ENCODE measurements at regions not wholly inside any gene's neighbourhood (a gene's known extent, or its start where the extent isn't known, plus 50 kb on each side); places are given as distances from the start of the nearest gene placed in this dataset.
"Not testable (repeated sequence)": the region's sequence is repeated elsewhere in the genome, so short reads cannot be mapped to it uniquely, and the experiment has no call there.

DNA sequence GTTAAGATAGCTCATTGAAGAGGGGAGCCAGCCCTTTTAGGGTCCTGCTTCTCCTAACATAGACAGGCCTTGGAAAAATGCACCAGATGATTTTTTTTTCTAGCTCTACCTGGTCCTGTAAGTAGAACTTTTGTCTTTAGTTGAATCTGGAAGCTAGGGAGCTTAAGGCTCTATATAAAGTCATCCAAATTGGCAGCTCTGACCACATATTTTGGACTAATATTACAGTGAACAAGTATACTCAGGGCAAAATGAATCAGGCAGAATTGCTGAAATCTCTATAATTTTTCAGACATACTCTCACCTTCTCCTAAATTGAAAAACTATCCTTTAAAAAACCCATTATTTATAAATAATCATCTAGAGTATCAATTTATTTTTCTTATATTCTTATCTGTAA lies 375.6 kb downstream of the OSTF1 start:
- no peak for DNase-seq

DNA sequence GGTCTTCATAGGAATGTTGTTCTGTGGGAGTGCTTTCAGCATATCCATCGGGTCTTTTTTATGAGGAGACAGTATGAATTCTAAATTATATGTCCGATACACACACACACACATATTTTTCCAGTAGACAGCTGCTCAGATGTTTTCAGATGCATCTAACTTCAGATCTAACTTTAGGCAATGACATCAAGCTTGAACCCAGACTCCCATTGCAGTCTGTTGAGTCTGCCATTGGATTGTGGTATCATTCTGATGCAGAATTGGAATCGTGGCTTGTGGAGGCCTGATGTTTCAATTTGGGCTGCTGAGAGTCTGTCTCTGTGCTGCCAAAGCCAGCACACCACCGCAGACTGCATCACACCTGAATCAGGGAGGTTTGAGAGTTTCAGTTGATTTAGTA lies 376.4 kb downstream of the OSTF1 start:
- DNase-seq, result no peak

DNA sequence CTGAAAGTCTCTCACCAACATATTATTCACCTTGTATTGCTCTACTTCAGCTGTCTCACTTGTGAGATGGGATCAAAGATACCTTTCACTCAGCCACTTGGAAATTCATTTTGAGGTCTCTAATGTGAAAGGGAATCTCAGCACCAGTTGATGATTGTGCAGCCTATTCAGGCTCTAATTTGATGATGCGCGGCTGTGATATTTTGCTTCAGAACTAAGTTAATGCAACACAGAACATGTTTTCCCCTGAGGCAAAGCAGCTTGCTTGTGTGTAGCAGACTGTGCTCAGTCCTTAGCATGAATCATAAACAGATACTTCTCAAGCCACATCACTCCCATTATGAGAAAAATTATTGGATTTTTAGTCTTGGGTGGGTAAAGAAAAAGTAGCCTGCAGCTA lies 378.8 kb downstream of the OSTF1 start:
- DNase-seq, result no peak

DNA sequence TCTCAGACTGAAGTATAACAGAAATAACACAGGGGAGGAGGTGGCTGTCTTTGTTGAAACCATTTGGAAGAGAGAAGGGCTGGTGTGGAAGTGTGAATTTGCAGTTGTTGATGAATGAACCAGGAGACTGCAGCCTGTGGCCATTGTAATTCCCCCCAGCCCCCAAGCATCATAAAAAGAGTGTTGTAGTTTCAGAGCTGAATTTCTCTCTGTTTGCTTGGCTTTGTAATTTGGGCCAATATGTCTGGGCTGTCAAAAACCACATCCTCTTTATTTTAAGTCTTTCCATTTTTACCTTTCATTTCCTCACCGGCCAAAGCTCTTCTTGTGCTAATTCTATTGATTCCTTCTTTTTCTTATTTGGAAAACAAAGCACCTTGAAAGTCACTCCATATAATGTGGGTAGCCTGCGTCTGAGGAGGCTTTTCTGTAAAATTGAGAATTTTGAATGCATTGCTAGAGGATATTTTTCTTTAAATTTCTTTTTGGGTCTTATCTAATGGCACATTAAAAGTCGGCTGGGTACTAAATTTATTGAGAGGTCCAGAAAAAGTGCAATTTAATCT lies 383.3 kb downstream of the OSTF1 start:
- DNase-seq, result no peak

DNA sequence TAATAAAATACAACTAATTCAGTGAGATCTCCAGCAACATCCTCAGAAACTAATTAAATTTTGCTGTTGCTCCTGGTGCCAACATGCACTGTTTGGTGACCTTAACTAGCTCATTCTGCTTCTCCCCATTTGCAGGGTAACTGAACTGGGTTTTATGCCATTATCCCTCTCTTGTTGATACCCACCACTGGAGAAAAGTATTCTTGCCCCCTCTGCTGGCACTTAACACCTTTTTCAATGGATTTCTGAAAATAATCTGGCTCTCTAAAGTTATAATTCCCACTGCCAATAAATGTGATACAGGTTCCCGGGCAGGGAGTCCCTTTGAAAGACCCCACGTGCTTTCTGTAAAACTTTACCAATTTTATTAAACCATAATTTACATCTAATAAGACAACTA lies 394.3 kb downstream of the OSTF1 start:
- peak; percentile 7 for DNase-seq

DNA sequence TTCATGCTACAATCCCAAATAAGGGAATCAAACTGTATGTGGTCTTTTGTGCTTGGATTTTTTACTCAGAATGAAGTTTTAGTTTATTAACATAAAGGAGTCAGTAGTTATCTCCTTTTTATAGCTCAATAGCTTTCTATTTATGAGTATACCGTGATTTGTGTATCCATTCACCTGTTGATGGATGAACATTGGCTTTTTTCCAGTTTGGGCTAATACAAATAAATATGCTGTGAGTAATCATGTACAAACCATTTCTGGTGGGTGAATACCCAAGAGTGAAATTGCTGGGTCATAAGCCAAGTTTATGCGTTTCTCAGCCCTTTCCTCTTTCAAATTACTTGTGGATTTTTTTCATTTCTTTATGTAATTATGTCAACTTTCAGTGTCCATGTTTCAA lies 395.3 kb downstream of the OSTF1 start:
- DNase-seq, result no peak

DNA sequence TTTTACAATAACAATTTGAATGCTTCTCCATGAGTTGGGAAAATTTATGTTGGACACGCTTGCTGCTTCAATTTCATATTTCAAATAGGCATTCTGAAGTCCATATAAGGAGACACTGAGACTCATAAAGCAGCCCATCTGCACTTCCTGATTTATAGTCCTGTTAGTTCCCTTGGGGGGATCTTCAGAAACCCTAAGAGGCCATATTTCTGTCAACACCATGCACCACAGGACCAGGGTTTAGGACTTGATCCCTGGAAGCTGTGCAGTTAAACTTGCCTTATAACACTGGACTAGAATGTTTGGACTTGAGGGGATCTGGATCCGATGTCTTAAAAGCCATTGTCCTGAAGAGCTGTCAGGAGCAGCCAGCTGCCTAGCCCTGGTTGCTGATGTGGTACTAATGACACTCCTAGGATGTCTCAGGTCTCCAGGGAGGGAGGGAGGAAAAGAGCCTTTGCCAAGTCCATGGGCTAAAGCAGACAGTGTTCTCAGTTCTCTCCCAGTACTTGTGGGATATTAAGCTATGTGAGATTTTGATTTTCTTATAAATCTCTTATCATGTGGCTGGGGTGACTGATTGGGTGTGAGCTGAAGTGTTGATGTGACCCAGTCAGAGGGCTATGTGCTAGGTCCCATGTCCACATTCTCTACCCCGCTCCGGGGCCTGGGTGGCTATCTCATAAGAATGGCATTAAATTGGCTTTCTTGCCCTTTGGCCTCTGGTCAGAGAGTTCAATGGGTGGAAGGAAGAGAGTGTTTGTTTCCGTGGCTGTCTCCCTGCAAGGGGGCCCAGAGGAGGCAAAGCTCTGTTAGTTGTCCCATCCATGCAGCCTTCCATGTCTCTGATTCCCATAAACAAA lies 399.8 kb downstream of the OSTF1 start:
- DNase-seq, result no peak

DNA sequence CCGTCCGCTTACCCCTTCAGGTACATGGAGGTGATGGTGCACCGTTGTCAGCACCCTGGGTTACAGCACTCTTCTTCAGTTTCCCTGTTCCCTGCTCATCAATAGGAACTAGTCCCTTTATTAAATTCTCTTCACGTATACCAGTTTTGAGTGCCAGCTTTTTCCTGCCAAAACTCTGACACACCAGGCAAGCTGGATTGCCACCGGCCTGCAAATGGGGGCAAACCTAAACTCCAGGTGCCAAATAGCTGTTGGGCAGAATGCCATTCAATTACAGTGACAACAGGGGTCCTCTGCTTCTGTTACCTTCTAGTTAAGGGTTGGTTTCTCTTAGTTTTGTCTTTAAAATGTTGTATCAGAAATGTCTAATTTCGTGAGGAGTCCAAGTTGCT lies 400.4 kb downstream of the OSTF1 start:
- no peak for DNase-seq

DNA sequence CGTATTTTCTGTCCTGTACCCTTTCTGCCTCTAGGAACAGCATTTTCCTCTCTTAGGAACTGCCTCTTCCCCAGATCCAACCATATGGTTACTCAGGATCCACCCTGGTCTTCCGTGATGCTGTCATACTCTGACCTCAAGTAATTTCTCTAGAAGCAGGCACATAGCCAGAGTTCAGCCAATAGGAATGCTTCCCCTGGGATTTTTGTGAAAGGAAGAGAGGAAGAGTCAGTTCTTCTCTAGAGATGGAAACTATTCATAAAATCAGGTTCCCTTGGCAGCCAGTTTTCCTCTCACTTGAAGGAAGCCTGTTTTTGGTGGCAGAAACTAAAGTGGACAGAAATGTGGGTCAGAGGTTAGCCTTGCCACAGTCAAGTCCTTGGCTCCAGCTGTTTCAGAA lies 400.1 kb upstream of the PCSK5 start:
- DNase-seq, result no peak

DNA sequence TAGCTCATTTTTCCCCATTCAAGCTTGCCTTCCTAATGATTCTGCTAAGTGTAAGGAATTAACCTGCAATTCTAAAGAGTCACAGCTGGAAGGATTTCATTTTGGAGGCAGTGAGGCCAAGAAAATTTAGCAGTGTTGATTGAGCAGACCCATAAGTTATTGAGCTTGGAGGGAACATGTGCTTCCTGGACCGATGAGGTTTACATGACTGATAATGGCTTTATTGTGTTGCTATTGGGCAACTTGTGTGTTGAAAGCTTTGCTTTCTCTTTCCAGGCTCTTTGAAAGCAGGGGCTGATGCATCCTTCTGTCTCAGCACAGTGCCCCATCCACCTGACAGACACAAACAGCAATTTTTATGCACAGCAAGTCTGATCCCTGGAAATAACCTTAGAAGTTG lies 398.9 kb upstream of the PCSK5 start:
- no peak for DNase-seq

DNA sequence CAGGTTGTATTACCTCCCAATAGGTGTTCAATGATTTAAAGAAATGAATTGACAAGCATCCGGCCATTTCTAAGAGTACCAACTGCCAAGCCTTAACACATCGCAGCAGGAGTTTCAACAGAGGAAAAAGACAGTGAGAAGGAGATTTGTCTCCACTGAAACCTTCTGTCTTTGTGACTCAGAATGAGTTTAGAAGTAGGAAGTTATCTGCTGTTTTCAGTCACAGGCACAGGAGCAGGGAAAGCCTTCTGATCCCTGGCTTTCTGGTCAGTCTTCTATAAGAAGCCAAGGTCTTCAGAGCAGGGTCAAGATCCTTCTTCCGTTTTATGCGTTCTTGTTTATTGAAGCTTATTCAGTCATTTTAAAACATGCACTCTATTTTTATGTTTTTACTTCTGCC lies 390.7 kb upstream of the PCSK5 start:
- DNase-seq, result no peak

DNA sequence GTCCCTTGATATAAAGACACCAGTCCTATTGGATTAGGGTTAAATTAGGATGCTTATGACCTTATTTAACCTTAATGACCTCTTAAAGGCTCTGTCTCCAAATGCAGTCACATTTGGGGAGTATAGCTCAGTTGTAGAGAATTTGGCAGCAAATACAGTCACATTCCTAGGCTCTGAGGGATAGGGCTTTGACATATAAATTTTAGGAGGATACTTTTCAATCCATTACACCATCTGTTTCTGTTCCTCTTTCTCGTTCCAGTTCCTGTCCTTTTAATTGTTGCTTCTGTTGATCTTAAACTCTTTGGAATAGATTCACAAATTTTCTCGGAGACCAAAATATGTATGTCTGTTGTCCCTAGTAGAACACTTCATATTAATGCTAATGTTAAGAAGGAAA lies 390.0 kb upstream of the PCSK5 start:
- no peak for DNase-seq

DNA sequence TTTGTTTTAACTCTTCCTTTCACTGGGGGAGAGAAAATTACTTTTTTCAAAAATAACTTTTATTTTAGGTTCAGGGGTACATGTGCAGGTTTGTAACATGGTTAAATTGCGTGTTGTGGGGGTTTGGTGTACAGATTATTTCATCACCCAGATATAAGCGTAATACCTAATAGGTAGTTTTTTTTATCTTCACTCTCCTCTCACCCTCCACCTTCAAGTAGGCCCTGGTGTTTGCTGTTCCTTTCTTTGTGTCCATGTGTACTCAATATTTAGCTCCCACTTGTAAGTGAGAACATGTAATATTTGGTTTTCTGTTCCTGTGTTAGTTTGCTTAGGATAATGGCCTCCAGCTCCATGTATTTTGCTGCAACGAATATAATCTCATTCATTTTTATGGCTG lies 389.5 kb upstream of the PCSK5 start:
- DNase-seq, result not testable (repeated sequence)

DNA sequence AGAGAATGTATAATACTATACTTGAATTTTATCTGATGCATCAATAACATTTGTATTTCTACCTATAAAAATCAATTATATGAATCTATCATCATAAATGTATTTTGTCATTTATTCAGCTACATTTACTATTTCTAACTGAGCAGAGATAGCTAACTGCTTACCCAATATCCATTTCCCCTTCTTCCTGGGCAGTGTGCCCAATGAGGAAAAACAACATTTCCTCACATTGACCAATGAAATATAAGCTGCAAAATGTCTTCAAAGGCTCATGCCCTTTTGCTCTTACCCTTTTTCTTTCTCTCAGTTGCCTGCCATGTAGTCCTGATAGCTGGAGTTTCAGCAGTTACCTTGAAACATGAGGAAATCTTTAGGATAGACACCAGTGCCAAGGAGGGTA lies 385.8 kb upstream of the PCSK5 start:
- DNase-seq, result no peak

DNA sequence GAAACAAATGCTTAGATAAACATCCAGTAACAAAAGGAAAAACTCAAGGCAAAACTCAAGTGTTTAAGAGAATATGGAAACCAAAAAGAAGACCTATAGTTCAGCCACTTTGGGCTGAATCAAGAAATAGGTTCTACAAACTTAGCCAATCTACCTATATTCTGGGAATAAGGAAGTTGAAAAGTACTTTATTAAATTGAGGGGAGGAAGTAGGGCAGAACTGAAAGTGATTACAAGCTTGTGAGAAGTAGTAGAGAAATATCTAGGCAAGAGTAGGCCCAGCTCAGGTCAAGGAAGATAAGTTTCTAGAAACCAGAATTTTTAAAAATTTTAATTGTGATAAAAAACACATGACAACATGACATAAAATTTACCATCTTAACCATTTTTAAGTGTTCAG lies 384.8 kb upstream of the PCSK5 start:
- peak; percentile 10 for DNase-seq

DNA sequence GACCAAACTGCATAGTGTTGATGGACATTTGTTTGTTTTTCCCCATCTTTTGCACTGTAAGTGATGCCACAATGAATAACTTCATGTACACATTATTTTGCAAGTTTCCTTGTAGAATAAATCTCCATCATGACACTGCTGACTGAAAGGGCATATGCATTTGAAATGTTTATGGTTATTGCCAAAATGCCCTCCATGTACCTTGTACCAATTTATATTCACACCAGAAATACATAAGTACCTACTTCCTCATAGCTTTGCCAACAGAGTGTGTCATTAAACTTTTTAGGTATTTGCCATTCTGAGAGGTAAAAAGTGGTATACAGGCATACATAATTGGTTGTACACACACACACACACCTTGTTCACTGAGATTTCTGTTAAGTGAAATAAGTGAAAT lies 361.0 kb upstream of the PCSK5 start:
- DNase-seq, result no peak

DNA sequence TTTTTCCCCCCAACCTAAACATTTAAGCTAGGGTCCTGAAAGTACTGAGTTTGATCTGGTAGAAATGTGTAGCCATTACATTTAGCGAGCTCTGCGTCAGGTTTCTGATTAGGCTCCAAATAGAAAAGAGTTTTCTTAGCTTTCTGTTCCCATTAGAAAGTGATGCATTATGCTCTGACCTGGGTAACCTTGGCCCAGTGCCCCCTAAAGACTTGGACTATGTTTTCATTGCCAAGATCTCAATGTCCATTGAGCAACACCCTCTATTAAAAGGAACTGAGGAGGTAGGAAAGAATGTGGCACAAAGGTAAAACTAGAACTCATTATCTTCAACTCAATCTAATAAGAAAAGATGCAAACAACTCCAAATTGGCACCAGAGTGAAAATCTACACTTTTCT lies 358.9 kb upstream of the PCSK5 start:
- DNase-seq, result no peak

DNA sequence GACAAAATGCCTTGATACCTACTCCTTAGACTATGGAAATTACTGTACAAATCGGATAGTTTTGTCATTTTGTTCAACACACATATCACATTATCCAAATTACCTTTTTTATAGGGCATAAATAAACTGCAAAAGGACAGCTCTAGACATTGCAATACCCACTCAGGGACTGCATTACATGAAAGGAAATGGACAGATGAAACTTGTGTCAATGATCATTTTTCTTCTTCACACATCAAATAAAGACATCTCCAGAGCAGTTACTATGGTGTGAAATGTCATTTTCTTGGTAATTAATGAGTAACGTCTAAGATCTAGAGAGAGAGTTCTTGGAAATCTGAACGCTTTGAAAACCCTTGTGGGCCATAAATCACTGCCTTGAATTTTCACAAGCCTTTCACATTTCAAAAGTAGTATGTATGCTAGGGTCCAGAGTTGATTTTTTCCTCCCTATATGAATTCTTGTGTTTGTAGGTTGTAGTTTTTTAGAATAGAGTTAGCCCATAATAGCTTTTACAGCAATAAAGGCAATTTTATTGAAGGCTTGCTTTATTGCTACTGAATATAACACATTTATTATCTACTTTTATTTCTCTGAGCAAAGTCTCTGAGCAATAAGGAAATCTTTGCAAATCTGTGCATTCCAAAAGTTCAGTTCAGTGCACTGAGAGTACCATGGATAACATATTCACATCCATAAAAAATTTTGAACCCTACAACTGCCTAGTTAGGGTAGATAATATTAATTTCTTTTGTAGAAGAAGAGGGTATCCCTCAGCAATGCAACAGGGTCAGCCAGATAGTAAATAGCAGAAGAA lies 358.0 kb upstream of the PCSK5 start:
- no peak for DNase-seq

DNA sequence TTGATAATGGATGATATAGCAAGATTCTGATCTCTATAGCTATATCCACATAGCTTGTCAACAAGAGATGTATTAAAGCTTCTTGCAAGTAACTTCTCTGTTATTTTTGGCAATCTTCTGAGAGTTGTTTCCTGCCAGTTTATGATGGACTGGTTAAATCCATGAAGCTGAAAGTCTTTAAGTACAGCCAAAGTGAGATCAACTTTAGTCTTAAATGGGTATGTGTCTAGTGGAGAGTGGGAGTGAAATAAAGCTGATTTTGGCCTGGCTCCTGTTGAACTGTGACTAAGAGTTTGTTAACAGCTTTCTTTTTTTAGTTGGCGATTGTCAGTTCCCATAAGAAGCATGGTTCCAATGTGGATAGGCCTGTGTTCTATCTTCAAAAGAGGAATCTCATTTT lies 350.9 kb upstream of the PCSK5 start:
- no peak for DNase-seq

DNA sequence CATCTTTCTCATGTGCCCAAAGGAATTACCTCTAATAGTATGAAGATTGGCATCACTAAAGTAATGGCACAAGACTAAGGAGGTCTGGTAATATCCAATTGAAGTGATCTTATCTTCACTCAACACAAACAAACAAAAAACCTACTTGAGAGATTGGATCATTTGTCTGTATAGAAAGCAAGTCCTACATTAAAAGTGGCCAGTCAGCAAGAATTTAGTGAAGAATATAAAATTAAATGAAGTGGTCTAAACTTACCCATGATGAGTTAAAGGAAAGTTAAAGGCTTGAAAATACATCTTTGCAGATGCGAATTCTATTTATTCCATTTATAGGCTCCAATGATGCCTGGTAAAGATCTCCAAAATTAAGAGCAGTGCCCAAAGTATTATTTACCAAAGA lies 350.3 kb upstream of the PCSK5 start:
- DNase-seq, result no peak

DNA sequence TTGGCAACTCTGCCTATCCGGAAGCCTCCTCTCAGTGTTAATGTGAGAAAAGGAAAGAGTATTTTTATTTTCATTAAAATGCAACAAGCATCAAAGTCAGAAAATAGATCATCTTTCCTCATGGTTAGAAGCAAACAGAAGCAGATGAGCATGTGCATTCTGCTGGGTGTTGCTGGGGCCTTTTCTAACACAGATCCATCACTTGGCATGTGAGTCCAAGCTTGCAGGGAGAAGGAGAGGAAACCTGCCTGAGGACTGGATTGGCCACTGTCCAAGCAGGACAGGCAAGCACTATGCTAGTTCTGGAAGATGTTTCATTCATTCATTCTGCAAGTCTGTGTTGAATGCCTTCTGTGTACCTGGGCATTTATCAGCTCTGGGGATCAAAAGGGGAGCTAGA lies 348.7 kb upstream of the PCSK5 start:
- DNase-seq, result no peak

DNA sequence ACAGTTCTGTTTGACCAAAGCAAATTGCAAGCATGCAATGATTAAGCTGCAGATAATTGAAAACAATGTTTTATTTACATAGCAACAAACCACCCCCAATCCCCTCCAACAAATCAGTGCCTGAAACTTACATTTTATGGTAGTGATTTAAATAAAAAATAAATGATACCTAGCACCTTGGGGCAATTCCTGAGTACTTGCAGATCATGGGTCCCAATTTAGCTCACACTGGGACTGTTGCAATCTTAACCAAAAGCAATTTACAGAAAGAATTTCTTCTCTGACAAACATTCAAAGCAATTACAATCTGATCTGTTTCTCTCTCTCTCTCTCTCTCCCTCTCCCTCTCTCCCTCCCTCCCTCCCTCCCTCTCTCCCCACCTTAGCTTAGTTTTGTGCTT lies 345.7 kb upstream of the PCSK5 start:
- DNase-seq, result no peak

DNA sequence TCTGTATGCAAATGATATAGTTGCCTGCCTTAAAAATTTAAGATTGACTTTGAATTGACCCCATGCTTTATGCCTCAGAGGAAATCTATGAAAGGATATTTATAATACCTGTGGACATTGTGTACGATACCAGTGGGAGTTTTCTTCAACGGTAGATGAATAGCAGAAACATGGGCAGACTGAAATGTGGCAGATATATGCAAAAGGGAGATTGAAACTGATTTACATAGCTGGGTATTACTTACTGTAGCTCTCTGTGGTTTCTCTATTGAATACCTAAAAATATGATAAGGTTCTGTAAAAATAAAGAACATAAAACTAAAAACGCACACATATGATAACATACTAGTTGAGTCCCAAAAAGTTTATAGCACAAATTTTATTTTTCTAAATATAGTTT lies 345.2 kb upstream of the PCSK5 start:
- DNase-seq, result no peak

DNA sequence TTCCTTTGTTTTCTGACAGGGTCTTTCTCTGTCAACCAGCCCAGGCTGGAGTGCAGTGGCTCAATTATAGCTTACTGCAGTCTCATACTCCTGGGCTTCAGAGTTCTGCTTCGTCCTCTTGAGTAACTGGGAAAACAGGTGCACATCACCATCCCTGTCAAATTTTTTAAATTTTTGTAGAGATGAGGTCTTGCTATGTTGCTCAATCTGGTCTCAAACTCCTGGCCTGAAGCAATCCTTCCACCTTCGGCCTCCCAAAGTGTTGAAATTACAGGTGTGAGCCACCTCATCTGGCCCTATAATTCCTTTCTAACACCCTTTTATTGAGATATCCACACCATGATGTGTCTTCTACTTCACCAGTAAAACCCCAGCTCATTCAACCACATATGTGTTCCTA lies 341.6 kb upstream of the PCSK5 start:
- no peak for DNase-seq

Data from hematopoietic multipotent progenitor cell treated with erythropoietin and hydrocortisone succinate and interleukin-3 and kit ligand, for 4 days (in vitro differentiated cells).